HAP-1 (cell line): ENCODE measurements at regions not wholly inside any gene's neighbourhood (a gene's known extent, or its start where the extent isn't known, plus 50 kb on each side); places are given as distances from the start of the nearest gene placed in this dataset.

ENCODE experiments used
- DNase-seq, 2 experiments: peaks; one replicate each; pipeline ENCODE4 v3.0.0-alpha.2; 2016 to 2020; ENCODE audit warnings: low spot score in 2 of 2
- H3K27me3 ChIP-seq: fragments of 250-450 bp; sonication (Bioruptor Pico); 2 replicates; pipeline ENCODE4 v1.5.1; 2020; ENCODE audit warnings: low read depth, mild to moderate bottlenecking, moderate library complexity
- H3K36me3 ChIP-seq: fragments of 250-450 bp; sonication (Bioruptor Pico); replicated peaks from 2 replicates; pipeline ENCODE4 v1.5.1; 2020; ENCODE audit warnings: mild to moderate bottlenecking
- H3K4me1 ChIP-seq: fragments of 250-450 bp; sonication (Bioruptor Pico); 2 replicates; pipeline ENCODE4 v1.5.1; 2020; ENCODE audit warnings: mild to moderate bottlenecking
- H3K4me3 ChIP-seq: fragments of 250-450 bp; sonication (Bioruptor Pico); 2 replicates; pipeline ENCODE4 v1.5.1; 2020; ENCODE audit warnings: mild to moderate bottlenecking, moderate library complexity
- H3K9me3 ChIP-seq: fragments of 250-450 bp; sonication (Bioruptor Pico); 2 replicates; pipeline ENCODE4 v1.5.1; 2020; ENCODE audit warnings: mild to moderate bottlenecking, moderate library complexity
- in situ Hi-C: fragments of 300-500 bp; cut with MboI; formaldehyde crosslinking; loops from 3 replicates; pipeline ENCODE4 v1.14.3; 2020; ENCODE audit warnings: low sequenced_read_pairs, inconsistent platforms, mixed read lengths

- Histone ChIP-seq H3K4me3 (no peak overlapping the region), H3K9me3 (no peaks in the 10 kb centered on the region), H3K36me3 (no peaks in the 10 kb centered on the region), H3K4me1 (no peaks in the 10 kb centered on the region), H3K27me3 (no peaks in the 10 kb centered on the region)
- no peak for DNase-seq
- in situ Hi-C loops = no loop called here
These were observed 96.5 kb upstream of the PIEZO2 start for GRCh38 chr18:11245879-11246278.

- in situ Hi-C loops = no loop called here
- DNase-seq = no peak
These were observed 88.1 kb upstream of the PIEZO2 start for GRCh38 chr18:11237484-11237883.

GRCh38 chr18:11237066-11237465 lies 87.7 kb upstream of the PIEZO2 start:
- no peaks in the 10 kb centered on the region for H3K36me3 ChIP-seq
- H3K4me3 ChIP-seq = no peak overlapping the region
- H3K27me3 ChIP-seq = no peaks in the 10 kb centered on the region
- no peaks in the 10 kb centered on the region for H3K4me1 ChIP-seq
- no peak for DNase-seq
- in situ Hi-C loops = no loop called here
- no peaks in the 10 kb centered on the region for H3K9me3 ChIP-seq

More at GRCh38 chr18:11237484-11237883, 88.1 kb upstream of the PIEZO2 start:
- Histone ChIP-seq H3K9me3 (no peaks in the 10 kb centered on the region), H3K27me3 (no peaks in the 10 kb centered on the region), H3K36me3 (no peaks in the 10 kb centered on the region), H3K4me1 (no peaks in the 10 kb centered on the region), H3K4me3 (no peak overlapping the region)

- Histone ChIP-seq H3K9me3 (no peaks in the 10 kb centered on the region), H3K4me1 (no peaks in the 10 kb centered on the region), H3K4me3 (no peak overlapping the region), H3K36me3 (no peaks in the 10 kb centered on the region), H3K27me3 (no peaks in the 10 kb centered on the region)
- in situ Hi-C loops = no loop called here
- no peak for DNase-seq
These were observed 74.8 kb upstream of the PIEZO2 start for GRCh38 chr18:11224153-11224552.

GRCh38 chr18:11219571-11219970 lies 70.2 kb upstream of the PIEZO2 start:
- H3K27me3 ChIP-seq = no peaks in the 10 kb centered on the region
- no peaks in the 10 kb centered on the region for H3K36me3 ChIP-seq
- H3K4me1 ChIP-seq = no peaks in the 10 kb centered on the region
- in situ Hi-C loops = no loop called here
- H3K4me3 ChIP-seq = no peak overlapping the region
- H3K9me3 ChIP-seq = no peaks in the 10 kb centered on the region
- no peak for DNase-seq

GRCh38 chr18:11215216-11215615 lies 65.8 kb upstream of the PIEZO2 start:
- H3K27me3 ChIP-seq = no peaks in the 10 kb centered on the region
- H3K4me3 ChIP-seq = no peak overlapping the region
- H3K4me1 ChIP-seq = no peaks in the 10 kb centered on the region
- in situ Hi-C loops = no loop called here
- no peaks in the 10 kb centered on the region for H3K36me3 ChIP-seq
- no peak for DNase-seq
- no peaks in the 10 kb centered on the region for H3K9me3 ChIP-seq

GRCh38 chr18:11204020-11204419 lies 54.7 kb upstream of the PIEZO2 start:
- DNase-seq = no peak

GRCh38 chr18:11199477-11199876 lies 50.1 kb upstream of the PIEZO2 start:
- Histone ChIP-seq H3K36me3 (no peaks in the 10 kb centered on the region), H3K4me3 (no peak overlapping the region), H3K9me3 (no peaks in the 10 kb centered on the region), H3K27me3 (no peaks in the 10 kb centered on the region), H3K4me1 (no peaks in the 10 kb centered on the region)
- DNase-seq = no peak
- in situ Hi-C loops = no loop called here

More at GRCh38 chr18:11204020-11204419, 54.7 kb upstream of the PIEZO2 start:
- H3K36me3 ChIP-seq = no peaks in the 10 kb centered on the region
- H3K4me1 ChIP-seq = no peaks in the 10 kb centered on the region
- in situ Hi-C loops = no loop called here
- H3K4me3 ChIP-seq = no peak overlapping the region
- no peaks in the 10 kb centered on the region for H3K27me3 ChIP-seq
- no peaks in the 10 kb centered on the region for H3K9me3 ChIP-seq
